Esophagus muscularis mucosa (tissue), 4 donors: ENCODE measurements at regions not wholly inside any gene's neighbourhood (a gene's known extent, or its start where the extent isn't known, plus 50 kb on each side); places are given as distances from the start of the nearest gene placed in this dataset.

ENCODE experiments used
- DNase-seq: peaks from one replicate; pipeline ENCODE4 v3.0.0-alpha.2; 2017; ENCODE audit errors: extremely low spot score
- H3K27ac ChIP-seq, 4 donors: fragments of 200-600 bp; sonication (generic); replicated peaks in 1 of 4; 1 replicate in 3 of 4; 2 replicates in 1 of 4; pipeline ENCODE4 v1.5.1; 2016 to 2019; ENCODE audit warnings: mild to moderate bottlenecking in 1 of 4
- H3K27me3 ChIP-seq, 4 donors: fragments of 200-600 bp; sonication (generic); one replicate each; pipeline versions ENCODE4 v1.5.1 to v1.6.0; 2016 to 2019
- H3K36me3 ChIP-seq, 4 donors: fragments of 200-600 bp; sonication (generic); one replicate each; pipeline ENCODE4 v1.5.1; 2016 to 2019
- H3K4me1 ChIP-seq, 4 donors: fragments of 200-600 bp; sonication (generic); one replicate each; pipeline ENCODE4 v1.5.1; 2016 to 2019
- H3K4me3 ChIP-seq, 4 donors: fragments of 200-600 bp; sonication (generic); 1 replicate in 2 of 4; 2 replicates in 2 of 4; pipeline ENCODE4 v1.5.1; 2016 to 2019; ENCODE audit warnings: mild to moderate bottlenecking in 4 of 4, moderate library complexity in 1 of 4
- H3K9me3 ChIP-seq, 4 donors: fragments of 200-600 bp; sonication (generic); 1 replicate in 3 of 4; 2 replicates in 1 of 4; pipeline ENCODE4 v1.5.1; 2016 to 2019
- EP300 ChIP-seq: sonication (generic); formaldehyde crosslinking; IDR thresholded peaks from one replicate; pipeline ENCODE4 v1.6.1; 2017; ENCODE audit warnings: antibody characterized with exemption
- POLR2A ChIP-seq: fragments of 450-650 bp; IDR thresholded peaks from one replicate; pipeline ENCODE4 v1.6.1; 2017; ENCODE audit warnings: antibody characterized with exemption, moderate library complexity, mild to moderate bottlenecking, low read depth
- POLR2AphosphoS5 ChIP-seq, 2 donors: sonication (generic); formaldehyde crosslinking; IDR thresholded peaks; one replicate each; pipeline ENCODE4 v1.6.1; 2017; ENCODE audit warnings: antibody characterized with exemption in 2 of 2
- WGBS: methylation state at CpG from one replicate; pipeline ENCODE4 v1.1.5; 2018; 5-methylcytosine and 5-hydroxymethylcytosine counted together
- intact Hi-C: fragments of 100-400 bp; cut with DNase I; formaldehyde crosslinking; loops from one replicate; pipeline ENCODE4 v1.15.1; 2023
- TF ChIP-seq, protein P1 (sequence below), 3 experiments: fragments of 200-600 bp in 2 of 3; fragments of 450-650 bp in 1 of 3; sonication (generic) in 2 of 3; IDR thresholded peaks; one replicate each; pipeline ENCODE4 v1.5.1; 2017 to 2019; ENCODE audit warnings: antibody characterized with exemption in 3 of 3, mild to moderate bottlenecking in 2 of 3, moderate library complexity in 1 of 3

DNA sequence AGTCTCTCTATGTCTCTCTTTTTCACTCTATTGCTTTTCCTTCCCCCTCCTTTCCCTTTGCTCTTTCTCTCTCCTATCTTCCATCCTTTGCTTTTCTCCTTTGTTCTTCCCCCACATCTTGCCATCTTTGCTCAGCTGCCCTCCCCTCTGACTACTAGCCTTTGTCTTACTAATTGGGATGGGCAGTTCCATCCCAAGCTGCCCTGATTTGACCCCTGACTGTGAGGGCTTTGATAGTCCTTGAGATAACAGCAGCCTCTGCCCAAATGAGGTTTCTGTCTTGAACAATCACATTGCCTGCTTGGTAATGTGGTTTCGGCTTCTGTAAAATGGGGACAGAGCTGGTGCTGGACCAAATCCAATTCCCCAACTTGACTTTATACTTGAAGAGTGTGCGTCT, 327.7 kb downstream of the DHX35 start:
- 81% methylated on average over 2 of the region's 2 CpGs for WGBS
- Histone ChIP-seq H3K36me3 (no peaks in the 10 kb centered on the region), H3K27me3 (no peaks in the 10 kb centered on the region), H3K27ac (no peak overlapping the region), H3K9me3 (no peaks in the 10 kb centered on the region), H3K4me3 (no peak overlapping the region), H3K4me1 (peaks cover 0 to 12% (median 5%) of the 10 kb centered on the region in 4 donors)
- intact Hi-C loops: no loop called here
- no peak for DNase-seq
- TF ChIP-seq POLR2A (no peak), EP300 (no peak), POLR2AphosphoS5 (IDR thresholded peaks at IDR 0.05) (no peak)
- TF ChIP-seq, protein P1, sequence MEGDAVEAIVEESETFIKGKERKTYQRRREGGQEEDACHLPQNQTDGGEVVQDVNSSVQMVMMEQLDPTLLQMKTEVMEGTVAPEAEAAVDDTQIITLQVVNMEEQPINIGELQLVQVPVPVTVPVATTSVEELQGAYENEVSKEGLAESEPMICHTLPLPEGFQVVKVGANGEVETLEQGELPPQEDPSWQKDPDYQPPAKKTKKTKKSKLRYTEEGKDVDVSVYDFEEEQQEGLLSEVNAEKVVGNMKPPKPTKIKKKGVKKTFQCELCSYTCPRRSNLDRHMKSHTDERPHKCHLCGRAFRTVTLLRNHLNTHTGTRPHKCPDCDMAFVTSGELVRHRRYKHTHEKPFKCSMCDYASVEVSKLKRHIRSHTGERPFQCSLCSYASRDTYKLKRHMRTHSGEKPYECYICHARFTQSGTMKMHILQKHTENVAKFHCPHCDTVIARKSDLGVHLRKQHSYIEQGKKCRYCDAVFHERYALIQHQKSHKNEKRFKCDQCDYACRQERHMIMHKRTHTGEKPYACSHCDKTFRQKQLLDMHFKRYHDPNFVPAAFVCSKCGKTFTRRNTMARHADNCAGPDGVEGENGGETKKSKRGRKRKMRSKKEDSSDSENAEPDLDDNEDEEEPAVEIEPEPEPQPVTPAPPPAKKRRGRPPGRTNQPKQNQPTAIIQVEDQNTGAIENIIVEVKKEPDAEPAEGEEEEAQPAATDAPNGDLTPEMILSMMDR (IDR thresholded peaks at IDR 0.05): no peak

DNA sequence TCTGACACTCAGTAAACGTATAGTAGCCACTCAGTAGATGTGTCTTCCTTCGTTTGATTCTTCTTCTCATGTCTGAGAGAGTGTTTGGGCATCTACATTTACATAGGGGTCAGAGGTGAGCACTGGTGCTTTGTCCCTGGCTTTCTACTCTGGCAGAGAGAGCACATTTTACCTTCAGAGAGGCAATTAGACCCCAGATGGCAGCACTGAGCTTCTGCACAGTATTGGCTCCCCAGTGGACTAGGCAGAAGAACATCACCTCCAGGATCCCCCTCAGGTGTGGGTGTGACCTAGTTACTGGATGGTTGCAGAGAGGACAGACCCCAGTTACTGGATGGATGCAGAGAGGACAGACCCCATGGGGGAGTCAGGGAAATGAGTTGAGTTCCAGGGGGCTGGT, 327.2 kb downstream of the DHX35 start:
- TF ChIP-seq POLR2AphosphoS5 (IDR thresholded peaks at IDR 0.05) (no peak), POLR2A (no peak), EP300 (no peak)
- TF ChIP-seq, protein P1 (IDR thresholded peaks at IDR 0.05): no peak
- H3K27me3 ChIP-seq: no peaks in the 10 kb centered on the region
- no peaks in the 10 kb centered on the region for H3K36me3 ChIP-seq
- H3K9me3 ChIP-seq: no peaks in the 10 kb centered on the region
- H3K4me1 ChIP-seq: peaks cover 0 to 12% (median 5%) of the 10 kb centered on the region in 4 donors
- no peak overlapping the region for H3K27ac ChIP-seq
- no peak overlapping the region for H3K4me3 ChIP-seq
- no peak for DNase-seq
- 78% methylated on average over 2 of the region's 2 CpGs for WGBS
- intact Hi-C loops: no loop called here

DNA sequence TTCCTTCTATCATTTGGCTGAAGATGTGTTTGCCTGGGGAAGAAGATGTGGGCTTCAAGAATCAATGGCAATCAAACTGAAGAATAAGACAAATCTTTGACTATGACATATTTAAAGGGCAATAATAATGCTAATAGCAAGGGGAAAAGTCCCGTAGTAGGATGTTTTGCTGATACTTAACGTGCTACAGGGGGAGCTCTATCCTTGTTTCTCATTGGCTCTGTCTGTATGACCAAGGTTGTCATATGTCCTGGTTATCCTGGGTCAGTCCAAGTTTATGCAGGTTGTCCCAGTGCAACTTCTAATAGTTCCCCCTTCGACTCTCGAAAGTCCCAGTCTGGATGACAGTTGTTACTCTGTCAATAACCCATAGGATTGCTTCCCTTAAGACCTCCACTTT, 321.3 kb downstream of the DHX35 start:
- no peaks in the 10 kb centered on the region for H3K27me3 ChIP-seq
- no peak overlapping the region for H3K27ac ChIP-seq
- H3K9me3 ChIP-seq: no peaks in the 10 kb centered on the region
- DNase-seq: no peak
- TF ChIP-seq POLR2AphosphoS5 (IDR thresholded peaks at IDR 0.05) (no peak), POLR2A (no peak), EP300 (no peak)
- TF ChIP-seq, protein P1 (IDR thresholded peaks at IDR 0.05): no peak
- intact Hi-C loops: no loop called here
- H3K4me3 ChIP-seq: no peak overlapping the region
- no peaks in the 10 kb centered on the region for H3K4me1 ChIP-seq
- H3K36me3 ChIP-seq: no peaks in the 10 kb centered on the region
- 84% methylated on average over 4 of the region's 4 CpGs for WGBS

DNA sequence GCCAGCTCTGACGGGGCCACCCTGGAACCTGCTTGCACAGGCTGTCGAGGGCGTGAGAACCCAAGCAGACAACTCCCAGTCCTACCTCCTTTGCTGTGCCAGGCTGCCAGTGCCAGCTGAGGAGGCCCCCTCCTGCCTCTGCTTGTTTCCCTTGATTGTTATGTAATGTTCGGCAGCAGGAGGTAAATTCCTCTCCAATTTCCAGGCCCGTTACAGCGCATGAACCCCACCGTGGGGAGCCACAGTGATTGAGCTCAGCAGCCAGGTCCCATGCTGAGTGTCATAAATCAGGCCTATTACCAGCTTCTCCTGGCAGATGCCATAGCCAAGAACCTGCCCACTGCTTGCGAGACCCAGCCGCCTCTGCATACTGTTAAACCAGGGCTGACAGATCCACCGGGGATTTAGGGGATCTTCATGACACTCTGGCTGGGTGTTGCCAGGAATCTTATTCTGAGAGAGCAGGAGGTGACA, 320.5 kb downstream of the DHX35 start:
- H3K4me1 ChIP-seq: no peaks in the 10 kb centered on the region
- no peaks in the 10 kb centered on the region for H3K9me3 ChIP-seq
- TF ChIP-seq EP300 (no peak), POLR2A (no peak), POLR2AphosphoS5 (IDR thresholded peaks at IDR 0.05) (no peak)
- TF ChIP-seq, protein P1 (IDR thresholded peaks at IDR 0.05): no peak
- intact Hi-C loops: no loop called here
- WGBS: 54% methylated on average over 9 of the region's 10 CpGs
- H3K27ac ChIP-seq: no peak overlapping the region
- no peak for DNase-seq
- H3K27me3 ChIP-seq: no peaks in the 10 kb centered on the region
- no peaks in the 10 kb centered on the region for H3K36me3 ChIP-seq
- H3K4me3 ChIP-seq: no peak overlapping the region

DNA sequence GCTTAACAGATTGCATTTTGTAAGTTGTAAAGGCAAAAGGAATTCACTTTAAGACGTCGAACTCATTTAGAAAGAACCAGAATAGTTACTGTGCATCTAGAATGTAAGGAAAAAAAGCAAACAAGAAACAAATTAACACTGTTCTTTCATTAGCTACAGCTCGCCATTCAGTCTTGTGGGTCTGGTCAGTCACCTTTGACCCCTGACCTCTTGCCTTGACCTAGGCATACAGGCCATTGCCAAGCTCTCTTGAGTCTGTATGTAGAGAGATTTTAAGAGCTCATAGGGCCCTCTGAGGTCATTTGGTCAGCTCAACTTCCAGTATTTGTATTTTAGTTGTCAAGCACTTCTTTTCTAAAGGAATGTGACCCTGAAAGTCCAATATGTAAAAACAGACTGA, 318.7 kb downstream of the DHX35 start:
- H3K27ac ChIP-seq: no peak overlapping the region
- intact Hi-C loops: no loop called here
- no peaks in the 10 kb centered on the region for H3K36me3 ChIP-seq
- peaks cover 0 to 7% (median 3%) of the 10 kb centered on the region in 4 donors for H3K9me3 ChIP-seq
- H3K4me1 ChIP-seq: no peaks in the 10 kb centered on the region
- no peak for TF ChIP-seq POLR2AphosphoS5 (IDR thresholded peaks at IDR 0.05)
- no peak for TF ChIP-seq POLR2A
- TF ChIP-seq EP300: no peak
- TF ChIP-seq, protein P1 (IDR thresholded peaks at IDR 0.05): no peak
- 83% methylated on average over 3 of the region's 3 CpGs for WGBS
- no peak overlapping the region for H3K4me3 ChIP-seq
- no peaks in the 10 kb centered on the region for H3K27me3 ChIP-seq
- no peak for DNase-seq
